Left ventricle myocardium inferior (tissue), 1 donor: ENCODE measurements at regions not wholly inside any gene's neighbourhood (a gene's known extent, or its start where the extent isn't known, plus 50 kb on each side); places are given as distances from the start of the nearest gene placed in this dataset.

ENCODE experiments used
- DNase-seq: peaks from one replicate; pipeline ENCODE4 v3.0.0-alpha.2; 2020
- H3K27ac ChIP-seq: fragments of 200-600 bp; replicated peaks from 2 replicates; pipeline ENCODE4 v1.8.0; 2021
- H3K27me3 ChIP-seq: fragments of 200-600 bp; 2 replicates; pipeline ENCODE4 v1.8.0; 2021; ENCODE audit warnings: low read depth
- H3K36me3 ChIP-seq: fragments of 200-600 bp; 2 replicates; pipeline ENCODE4 v1.8.0; 2021
- H3K4me1 ChIP-seq: fragments of 200-600 bp; 2 replicates; pipeline ENCODE4 v1.8.0; 2021
- H3K4me3 ChIP-seq: fragments of 200-600 bp; 2 replicates; pipeline ENCODE4 v1.8.0; 2021; ENCODE audit warnings: mild to moderate bottlenecking, moderate library complexity
- H3K9me3 ChIP-seq: fragments of 200-600 bp; replicated peaks from 2 replicates; pipeline ENCODE4 v1.8.0; 2021
- intact Hi-C: fragments of 100-400 bp; cut with micrococcal nuclease; formaldehyde crosslinking; loops from one replicate; pipeline ENCODE4 v1.11.0; 2022
- TF ChIP-seq, protein P1 (sequence below): fragments of 200-600 bp; IDR thresholded peaks from 2 replicates; pipeline ENCODE4 v1.8.0; 2021; ENCODE audit warnings: antibody characterized with exemption, mild to moderate bottlenecking, borderline replicate concordance
- donor health status: DM: no; HTN: yes; CAD: no; lungs with severe emphysema.

GRCh38 chr4:22062676-22063075, 114.1 kb upstream of the KCNIP4 start:
- DNase-seq, result no peak
- no peak overlapping the region for H3K27ac ChIP-seq
- no peaks in the 10 kb centered on the region for H3K36me3 ChIP-seq
- TF ChIP-seq, protein P1, sequence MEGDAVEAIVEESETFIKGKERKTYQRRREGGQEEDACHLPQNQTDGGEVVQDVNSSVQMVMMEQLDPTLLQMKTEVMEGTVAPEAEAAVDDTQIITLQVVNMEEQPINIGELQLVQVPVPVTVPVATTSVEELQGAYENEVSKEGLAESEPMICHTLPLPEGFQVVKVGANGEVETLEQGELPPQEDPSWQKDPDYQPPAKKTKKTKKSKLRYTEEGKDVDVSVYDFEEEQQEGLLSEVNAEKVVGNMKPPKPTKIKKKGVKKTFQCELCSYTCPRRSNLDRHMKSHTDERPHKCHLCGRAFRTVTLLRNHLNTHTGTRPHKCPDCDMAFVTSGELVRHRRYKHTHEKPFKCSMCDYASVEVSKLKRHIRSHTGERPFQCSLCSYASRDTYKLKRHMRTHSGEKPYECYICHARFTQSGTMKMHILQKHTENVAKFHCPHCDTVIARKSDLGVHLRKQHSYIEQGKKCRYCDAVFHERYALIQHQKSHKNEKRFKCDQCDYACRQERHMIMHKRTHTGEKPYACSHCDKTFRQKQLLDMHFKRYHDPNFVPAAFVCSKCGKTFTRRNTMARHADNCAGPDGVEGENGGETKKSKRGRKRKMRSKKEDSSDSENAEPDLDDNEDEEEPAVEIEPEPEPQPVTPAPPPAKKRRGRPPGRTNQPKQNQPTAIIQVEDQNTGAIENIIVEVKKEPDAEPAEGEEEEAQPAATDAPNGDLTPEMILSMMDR, result no peak
- no peak overlapping the region for H3K4me3 ChIP-seq
- intact Hi-C loops, result no loop called here
- H3K9me3 ChIP-seq, result no peaks in the 10 kb centered on the region
- H3K27me3 ChIP-seq, result no peaks in the 10 kb centered on the region
- no peaks in the 10 kb centered on the region for H3K4me1 ChIP-seq

DNA sequence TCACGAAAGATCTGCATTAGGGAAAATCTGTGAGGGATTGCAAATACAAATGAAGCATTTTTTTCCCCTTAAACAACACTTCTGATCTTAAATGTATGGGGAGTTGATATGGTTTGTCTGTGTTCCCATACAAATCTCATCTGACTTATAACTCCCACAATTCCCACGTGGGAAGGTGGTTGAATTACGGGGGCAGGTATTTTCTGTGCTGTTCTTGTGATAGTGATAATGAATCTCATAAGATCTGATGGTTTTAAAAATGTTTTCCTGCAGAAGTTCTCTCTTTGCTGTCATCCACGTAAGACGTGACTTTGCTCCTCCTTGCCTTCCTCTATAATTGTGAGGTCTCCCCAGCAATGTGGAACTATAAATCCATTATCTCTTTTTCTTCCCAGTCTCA, 107.4 kb upstream of the KCNIP4 start:
- intact Hi-C loops, result no loop called here
- H3K4me3 ChIP-seq, result no peak overlapping the region
- no peaks in the 10 kb centered on the region for H3K4me1 ChIP-seq
- no peak for DNase-seq
- no peaks in the 10 kb centered on the region for H3K9me3 ChIP-seq
- H3K36me3 ChIP-seq, result no peaks in the 10 kb centered on the region
- no peaks in the 10 kb centered on the region for H3K27me3 ChIP-seq
- no peak overlapping the region for H3K27ac ChIP-seq
- TF ChIP-seq, protein P1, result no peak

GRCh38 chr4:22052076-22052475, 103.5 kb upstream of the KCNIP4 start:
- DNase-seq, result no peak
- Histone ChIP-seq H3K9me3 (peaks cover 28% of the 10 kb centered on the region), H3K27ac (no peak overlapping the region), H3K36me3 (no peaks in the 10 kb centered on the region), H3K4me3 (no peak overlapping the region), H3K4me1 (no peaks in the 10 kb centered on the region), H3K27me3 (no peaks in the 10 kb centered on the region)
- TF ChIP-seq, protein P1, result no peak
- intact Hi-C loops, result no loop called here

DNA sequence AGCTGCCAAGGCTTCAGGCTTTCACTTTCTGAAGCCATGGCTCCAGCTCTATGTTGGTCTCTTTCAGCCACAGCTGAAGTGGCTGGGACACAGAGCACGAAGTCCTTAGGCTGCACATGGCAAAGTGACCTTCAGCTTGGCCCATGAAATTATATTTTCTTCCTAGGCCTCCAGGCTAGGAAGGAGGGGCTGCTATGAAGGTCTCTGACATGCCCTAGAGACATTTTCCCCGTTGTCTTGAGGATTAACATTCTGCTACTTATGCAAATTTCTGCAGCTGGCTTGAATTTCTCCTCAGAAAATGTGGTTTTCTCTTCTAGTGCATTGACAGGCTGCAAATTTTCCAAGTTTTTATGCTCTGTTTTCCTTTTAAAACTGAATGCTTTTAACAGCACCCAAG, 99.8 kb upstream of the KCNIP4 start:
- no peak for DNase-seq
- H3K4me1 ChIP-seq, result no peaks in the 10 kb centered on the region
- intact Hi-C loops, result no loop called here
- peaks cover 28% of the 10 kb centered on the region for H3K9me3 ChIP-seq
- TF ChIP-seq, protein P1, result no peak
- no peak overlapping the region for H3K4me3 ChIP-seq
- H3K27me3 ChIP-seq, result no peaks in the 10 kb centered on the region
- H3K27ac ChIP-seq, result no peak overlapping the region
- H3K36me3 ChIP-seq, result no peaks in the 10 kb centered on the region

DNA sequence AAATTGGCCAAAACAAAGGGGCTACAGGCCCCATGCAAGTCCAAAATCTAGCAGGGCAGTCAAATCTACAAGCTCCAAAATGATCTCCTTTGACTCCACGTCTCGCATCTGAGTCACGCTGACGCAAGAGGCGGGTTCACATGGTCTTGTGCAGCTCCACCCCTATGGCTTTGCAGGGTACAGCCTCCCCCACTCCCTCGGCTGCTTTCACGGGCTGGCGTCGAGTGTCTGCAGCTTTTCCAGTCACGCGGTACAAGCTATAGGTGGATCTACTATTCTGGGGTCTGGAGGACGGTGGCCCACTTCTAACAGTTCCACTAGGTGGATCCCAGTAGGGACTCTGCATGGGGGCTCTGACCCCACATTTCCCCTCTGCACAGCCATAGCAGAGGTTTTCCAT, 99.2 kb upstream of the KCNIP4 start:
- Histone ChIP-seq H3K4me1 (no peaks in the 10 kb centered on the region), H3K36me3 (no peaks in the 10 kb centered on the region), H3K27ac (no peak overlapping the region), H3K9me3 (peaks cover 28% of the 10 kb centered on the region), H3K27me3 (no peaks in the 10 kb centered on the region), H3K4me3 (no peak overlapping the region)
- TF ChIP-seq, protein P1, result no peak
- intact Hi-C loops, result no loop called here
- DNase-seq, result no peak

DNA sequence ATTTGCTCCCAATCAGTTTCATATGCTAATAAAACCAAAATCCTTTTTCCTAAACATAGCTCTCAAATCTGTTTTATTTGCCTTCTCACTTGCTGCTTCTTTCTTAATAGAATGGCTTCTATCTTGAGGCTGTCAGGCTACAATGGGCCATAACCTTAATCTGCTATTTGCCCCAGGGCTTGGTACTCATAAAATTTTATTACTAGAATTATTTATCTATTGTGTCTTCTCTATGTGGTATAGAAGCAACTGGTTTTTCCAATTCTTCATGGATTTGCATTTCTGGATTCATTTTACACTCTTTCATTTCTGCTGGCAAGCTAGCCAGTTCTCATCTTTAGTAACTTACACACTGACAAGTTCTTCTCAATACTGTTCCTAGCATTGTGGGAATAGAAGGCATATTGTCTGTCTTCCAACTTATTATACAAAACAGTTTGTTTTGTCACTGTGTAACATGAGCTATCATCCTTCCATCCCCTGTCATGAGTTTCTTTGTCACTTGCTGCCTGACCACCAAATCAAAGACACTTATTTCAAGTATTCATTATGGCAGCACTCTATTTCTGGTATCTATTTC, 96.6 kb upstream of the KCNIP4 start:
- Histone ChIP-seq H3K4me3 (no peak overlapping the region), H3K9me3 (peaks cover 29% of the 10 kb centered on the region), H3K4me1 (no peaks in the 10 kb centered on the region), H3K27ac (no peak overlapping the region), H3K36me3 (no peaks in the 10 kb centered on the region), H3K27me3 (no peaks in the 10 kb centered on the region)
- intact Hi-C loops, result no loop called here
- TF ChIP-seq, protein P1, result no peak
- DNase-seq, result no peak
